H9 (cell line): ENCODE measurements at regions not wholly inside any gene's neighbourhood (a gene's known extent, or its start where the extent isn't known, plus 50 kb on each side); places are given as distances from the start of the nearest gene placed in this dataset.

ENCODE experiments used
- DNase-seq: peaks from one replicate; pipeline ENCODE4 v3.0.0-alpha.2; 2017
- H2AFZ ChIP-seq: one replicate; pipeline ENCODE4 v1.6.1; 2013; ENCODE audit warnings: mild to moderate bottlenecking, low read length, control low read depth, moderate library complexity
- H2AK5ac ChIP-seq: 2 replicates; pipeline ENCODE4 v1.6.1; 2013; ENCODE audit warnings: low read length, control low read depth, mixed read lengths; ENCODE audit not compliant: insufficient read length
- H2BK120ac ChIP-seq: one replicate; pipeline ENCODE4 v1.6.1; 2013; ENCODE audit warnings: low read depth, mild to moderate bottlenecking, low read length, control low read depth, inconsistent platforms; ENCODE audit not compliant: poor library complexity, severe bottlenecking
- H2BK12ac ChIP-seq: 2 replicates; pipeline ENCODE4 v1.6.1; 2013; ENCODE audit warnings: low read length, control low read depth, mixed read lengths, low read depth; ENCODE audit not compliant: insufficient read length
- H2BK15ac ChIP-seq: 2 replicates; pipeline ENCODE4 v1.6.1; 2013; ENCODE audit warnings: low read depth, low read length, control low read depth
- H2BK20ac ChIP-seq: one replicate; pipeline ENCODE4 v1.6.1; 2013; ENCODE audit warnings: low read depth, mild to moderate bottlenecking, low read length, control low read depth, inconsistent platforms; ENCODE audit not compliant: poor library complexity, severe bottlenecking
- H2BK5ac ChIP-seq: 2 replicates; pipeline ENCODE4 v1.6.1; 2013; ENCODE audit warnings: low read length, control low read depth, mixed read lengths; ENCODE audit not compliant: insufficient read length
- H3K14ac ChIP-seq: 2 replicates; pipeline ENCODE4 v1.6.1; 2013; ENCODE audit warnings: low read length, control low read depth; ENCODE audit not compliant: insufficient read depth
- H3K18ac ChIP-seq: 2 replicates; pipeline ENCODE4 v1.6.1; 2013; ENCODE audit warnings: low read depth, mild to moderate bottlenecking, mixed read lengths, low read length, control low read depth; ENCODE audit not compliant: insufficient read length
- H3K23ac ChIP-seq: 2 replicates; pipeline ENCODE4 v1.6.1; 2013; ENCODE audit warnings: low read length, control low read depth, mixed read lengths, low read depth; ENCODE audit not compliant: insufficient read length
- H3K23me2 ChIP-seq: 2 replicates; pipeline ENCODE4 v1.6.1; 2013; ENCODE audit warnings: low read depth, mild to moderate bottlenecking, mixed read lengths, low read length, control low read depth; ENCODE audit not compliant: insufficient read length, poor library complexity, severe bottlenecking
- H3K27ac ChIP-seq: 2 replicates; pipeline ENCODE4 v1.5.1; 2013; ENCODE audit warnings: low read length, control low read depth, mixed read lengths, low read depth; ENCODE audit not compliant: insufficient read length
- H3K27me3 ChIP-seq: 2 replicates; pipeline ENCODE4 v1.6.1; 2013; ENCODE audit warnings: low read length, control low read depth, inconsistent platforms; ENCODE audit not compliant: insufficient read depth
- H3K4ac ChIP-seq: 2 replicates; pipeline ENCODE4 v1.6.1; 2013; ENCODE audit warnings: low read depth, mild to moderate bottlenecking, control low read depth, inconsistent platforms, low read length, moderate library complexity
- H3K4me1 ChIP-seq: 2 replicates; pipeline ENCODE4 v1.6.1; 2013; ENCODE audit warnings: low read length, control low read depth, inconsistent platforms; ENCODE audit not compliant: insufficient read depth
- H3K4me2 ChIP-seq: 2 replicates; pipeline ENCODE4 v1.6.1; 2013; ENCODE audit warnings: low read length, control low read depth, mixed read lengths; ENCODE audit not compliant: insufficient read length, insufficient read depth
- H3K56ac ChIP-seq: 2 replicates; pipeline ENCODE4 v1.6.1; 2013; ENCODE audit warnings: low read depth, mild to moderate bottlenecking, mixed read lengths, low read length, control low read depth; ENCODE audit not compliant: insufficient read length
- H3K79me1 ChIP-seq: 2 replicates; pipeline ENCODE4 v1.6.1; 2013; ENCODE audit warnings: low read depth, mild to moderate bottlenecking, moderate library complexity, low read length, control low read depth, inconsistent platforms; ENCODE audit not compliant: insufficient read depth, poor library complexity, severe bottlenecking
- H3K79me2 ChIP-seq: 2 replicates; pipeline ENCODE4 v1.6.1; 2013; ENCODE audit warnings: low read length, control low read depth, inconsistent platforms; ENCODE audit not compliant: insufficient read depth
- H3K9ac ChIP-seq: 2 replicates; pipeline ENCODE4 v1.6.1; 2013; ENCODE audit warnings: low read length, control low read depth, mixed read lengths; ENCODE audit not compliant: insufficient read length; ENCODE audit errors: extremely low read depth
- H3K9me3 ChIP-seq: one replicate; pipeline ENCODE4 v1.6.1; 2013; ENCODE audit warnings: low read depth, low read length, inconsistent platforms; ENCODE audit not compliant: control insufficient read depth
- H3T11ph ChIP-seq: one replicate; pipeline ENCODE4 v1.6.1; 2013; ENCODE audit warnings: mild to moderate bottlenecking, low read length, control low read depth, inconsistent platforms
- H4K20me1 ChIP-seq: one replicate; pipeline ENCODE4 v1.6.1; 2013; ENCODE audit not compliant: control insufficient read depth, insufficient read length, insufficient read depth
- H4K5ac ChIP-seq: 2 replicates; pipeline ENCODE4 v1.6.1; 2013; ENCODE audit warnings: low read depth, mild to moderate bottlenecking, mixed read lengths, low read length, control low read depth; ENCODE audit not compliant: insufficient read length
- H4K8ac ChIP-seq: replicated peaks from 2 replicates; pipeline ENCODE4 v1.6.1; 2013; ENCODE audit warnings: low read length, control low read depth, mixed read lengths, low read depth; ENCODE audit not compliant: insufficient read length
- H4K91ac ChIP-seq: 2 replicates; pipeline ENCODE4 v1.6.1; 2013; ENCODE audit warnings: low read depth, mild to moderate bottlenecking, moderate library complexity, mixed read lengths, low read length, control low read depth; ENCODE audit not compliant: insufficient read length
- H3K27ac Mint-ChIP-seq, 3 experiments: 2 replicates in 2 of 3; 3 replicates in 1 of 3; pipeline ENCODE4 v1.8.0; 2020 to 2021; ENCODE audit warnings: mixed read lengths in 3 of 3, mild to moderate bottlenecking in 1 of 3, moderate library complexity in 1 of 3
- H3K27me3 Mint-ChIP-seq: 2 replicates; pipeline ENCODE4 v1.8.0; 2021; ENCODE audit warnings: low read depth, mild to moderate bottlenecking, moderate library complexity, mixed read lengths
- H3K36me3 Mint-ChIP-seq, 3 experiments: 2 replicates in 2 of 3; 3 replicates in 1 of 3; pipeline ENCODE4 v1.8.0; 2020 to 2021; ENCODE audit warnings: low read depth in 3 of 3, mixed read lengths in 3 of 3; ENCODE audit not compliant: insufficient read depth in 1 of 3
- H3K4me1 Mint-ChIP-seq, 2 experiments: 2 replicates each; pipeline ENCODE4 v1.8.0; 2020; ENCODE audit warnings: mixed read lengths in 2 of 2
- H3K4me3 Mint-ChIP-seq, 2 experiments: 2 replicates in 1 of 2; 3 replicates in 1 of 2; pipeline ENCODE4 v1.8.0; 2020 to 2021; ENCODE audit warnings: mild to moderate bottlenecking in 2 of 2, mixed read lengths in 2 of 2, moderate library complexity in 1 of 2
- H3K9me3 Mint-ChIP-seq, 2 experiments: 2 replicates in 1 of 2; 3 replicates in 1 of 2; pipeline ENCODE4 v1.8.0; 2020; ENCODE audit warnings: mild to moderate bottlenecking in 2 of 2, mixed read lengths in 2 of 2, moderate library complexity in 1 of 2
- CTCF ChIP-seq: fragments of 200-600 bp; sonication (generic); conservative IDR thresholded peaks from 3 replicates; pipeline ENCODE4 v1.8.0; 2021; ENCODE audit warnings: antibody characterized with exemption, mild to moderate bottlenecking
- whole genome bisulfite sequencing: extraction: QIAGEN DNeasy Blood & Tissue Kit; methylation state at CpG from one replicate; pipeline ENCODE4 v1.1.7; 2013; ENCODE audit warnings: missing lambda C conversion rate, low lambda C conversion rate, mixed read lengths; ENCODE audit not compliant: insufficient read length; ENCODE audit errors: extremely low coverage; 5-methylcytosine and 5-hydroxymethylcytosine counted together

GRCh38 chr1:231094421-231094820 is 54.4 kb upstream of the FAM89A start:
- peaks cover 98% of the 10 kb centered on the region for H3K27me3 Mint-ChIP-seq

More at GRCh38 chr1:231094421-231094820, 54.4 kb upstream of the FAM89A start:
- Histone ChIP-seq H4K5ac (no peak overlapping the region), H3K79me1 (no peaks in the 10 kb centered on the region), H4K20me1 (no peaks in the 10 kb centered on the region), H3K23me2 (no peaks in the 10 kb centered on the region), H3K27ac (no peak overlapping the region), H3K18ac (no peak overlapping the region), H2BK15ac (no peak overlapping the region), H3K56ac (no peak overlapping the region), H4K91ac (no peak overlapping the region), H3K9me3 (no peaks in the 10 kb centered on the region), H3K79me2 (no peaks in the 10 kb centered on the region), H3K4me2 (no peak overlapping the region), H3K27me3 (peaks cover 4% of the 10 kb centered on the region; the same call in 1 of the 2 replicates), H3K23ac (no peak overlapping the region), H3K4ac (no peak overlapping the region), H3T11ph (no peak overlapping the region), H2AK5ac (no peak overlapping the region), H3K14ac (no peak overlapping the region), H2BK120ac (no peak overlapping the region), H2AFZ (no peak overlapping the region), H2BK12ac (no peak overlapping the region), H3K4me1 (no peaks in the 10 kb centered on the region), H3K9ac (no peak overlapping the region), H4K8ac (no peak overlapping the region), H2BK20ac (no peak overlapping the region), H2BK5ac (no peak overlapping the region)
- peaks cover 2 to 6% of the 10 kb centered on the region in 2 experiments; a peak in 3 of 4 replicates for H3K4me1 Mint-ChIP-seq
- no peak for TF ChIP-seq CTCF
- peaks cover 0 to 6% of the 10 kb centered on the region in 2 experiments; a peak in 1 of 5 replicates for H3K9me3 Mint-ChIP-seq
- no peaks in the 10 kb centered on the region for H3K36me3 Mint-ChIP-seq
- no CpG with 5 or more reads among the region's 3 CpGs for WGBS
- H3K27ac Mint-ChIP-seq: no peak overlapping the region; a peak in 1 of 7 replicates
- no peak for DNase-seq
- H3K4me3 Mint-ChIP-seq: no peak overlapping the region
